ENCODE measurements at regions not wholly inside any gene's neighbourhood (a gene's known extent, or its start where the extent isn't known, plus 50 kb on each side); places are given as distances from the start of the nearest gene placed in this dataset.

GRCh38 chr18:47436871-47437270 is 185.4 kb upstream of the SKOR2 start:
- H3K27ac ChIP-seq (ENCODE audit: low read depth in 1 of 2, low read length in 1 of 2): no peak overlapping the region
- WGBS, 2 donors: 56 to 68% methylated on average over 1 of the region's 1 CpG
- no peak overlapping the region for H3K9ac ChIP-seq (ENCODE audit: insufficient read depth in 1 of 2, low read length in 2 of 2)
- ATAC-seq (ENCODE audit: insufficient read depth, low FRiP score) (no peak), DNase-seq (no peak)
- no peaks in the 10 kb centered on the region for H3K36me3 ChIP-seq (ENCODE audit: control insufficient read depth in 4 of 4, insufficient read depth in 4 of 4, low read length in 4 of 4)
- H3K4me1 ChIP-seq (ENCODE audit: control insufficient read depth in 5 of 5, insufficient read depth in 5 of 5, low read length in 5 of 5): no peaks in the 10 kb centered on the region
- H3K27me3 ChIP-seq (ENCODE audit: control insufficient read depth in 3 of 3, insufficient read depth in 3 of 3, low read length in 2 of 3): no peaks in the 10 kb centered on the region
- H3K9me3 ChIP-seq (ENCODE audit: control insufficient read depth in 4 of 4, insufficient read depth in 3 of 4, low read length in 3 of 4): peaks cover 0 to 3% (median 0%) of the 10 kb centered on the region in 4 donors
- no peak overlapping the region for H3K4me3 ChIP-seq
- no peak for TF ChIP-seq CTCF (IDR thresholded peaks at IDR 0.05; ENCODE audit: control extremely low read depth, extremely low read depth)

GRCh38 chr18:47434214-47434746 is 182.8 kb upstream of the SKOR2 start:
- Histone ChIP-seq H3K36me3 (ENCODE audit: control insufficient read depth in 4 of 4, insufficient read depth in 4 of 4, low read length in 4 of 4) (no peaks in the 10 kb centered on the region), H3K27ac (ENCODE audit: low read depth in 1 of 2, low read length in 1 of 2) (no peak overlapping the region), H3K4me3 (no peak overlapping the region), H3K9me3 (ENCODE audit: control insufficient read depth in 4 of 4, insufficient read depth in 3 of 4, low read length in 3 of 4) (peaks cover 0 to 3% (median 0%) of the 10 kb centered on the region in 4 donors), H3K27me3 (ENCODE audit: control insufficient read depth in 3 of 3, insufficient read depth in 3 of 3, low read length in 2 of 3) (no peaks in the 10 kb centered on the region), H3K9ac (ENCODE audit: insufficient read depth in 1 of 2, low read length in 2 of 2) (no peak overlapping the region), H3K4me1 (ENCODE audit: control insufficient read depth in 5 of 5, insufficient read depth in 5 of 5, low read length in 5 of 5) (no peaks in the 10 kb centered on the region)
- no peak for DNase-seq
- ATAC-seq (ENCODE audit: insufficient read depth, low FRiP score): no peak
- TF ChIP-seq CTCF (IDR thresholded peaks at IDR 0.05; ENCODE audit: control extremely low read depth, extremely low read depth): no peak
- WGBS, 2 donors: 82 to 96% methylated on average over 1 of the region's 1 CpG

GRCh38 chr18:47427923-47428637 is 176.6 kb upstream of the SKOR2 start:
- Histone ChIP-seq H3K4me1 (ENCODE audit: control insufficient read depth in 5 of 5, insufficient read depth in 5 of 5, low read length in 5 of 5) (no peaks in the 10 kb centered on the region), H3K4me3 (no peak overlapping the region), H3K27me3 (ENCODE audit: control insufficient read depth in 3 of 3, insufficient read depth in 3 of 3, low read length in 2 of 3) (no peaks in the 10 kb centered on the region), H3K9ac (ENCODE audit: insufficient read depth in 1 of 2, low read length in 2 of 2) (no peak overlapping the region), H3K27ac (ENCODE audit: low read depth in 1 of 2, low read length in 1 of 2) (no peak overlapping the region), H3K9me3 (ENCODE audit: control insufficient read depth in 4 of 4, insufficient read depth in 3 of 4, low read length in 3 of 4) (peaks cover 0 to 2% (median 0%) of the 10 kb centered on the region in 4 donors), H3K36me3 (ENCODE audit: control insufficient read depth in 4 of 4, insufficient read depth in 4 of 4, low read length in 4 of 4) (no peaks in the 10 kb centered on the region)
- TF ChIP-seq CTCF (IDR thresholded peaks at IDR 0.05; ENCODE audit: control extremely low read depth, extremely low read depth): no peak
- 75 to 84% methylated on average over 10 of the region's 10 CpGs for WGBS, 2 donors
- ATAC-seq (ENCODE audit: insufficient read depth, low FRiP score) (no peak), DNase-seq (no peak)

Data from lung (tissue), 11 donors.